Renal cortex interstitium (tissue), 11 donors: ENCODE measurements at regions not wholly inside any gene's neighbourhood (a gene's known extent, or its start where the extent isn't known, plus 50 kb on each side); places are given as distances from the start of the nearest gene placed in this dataset.

Source experiments
- DNase-seq, 11 donors: peaks; one replicate each; pipeline ENCODE4 v3.0.0-alpha.2; 2013; ENCODE audit warnings: low read depth in 9 of 11, low spot score in 4 of 11; ENCODE audit errors: extremely low read depth in 1 of 11

DNA sequence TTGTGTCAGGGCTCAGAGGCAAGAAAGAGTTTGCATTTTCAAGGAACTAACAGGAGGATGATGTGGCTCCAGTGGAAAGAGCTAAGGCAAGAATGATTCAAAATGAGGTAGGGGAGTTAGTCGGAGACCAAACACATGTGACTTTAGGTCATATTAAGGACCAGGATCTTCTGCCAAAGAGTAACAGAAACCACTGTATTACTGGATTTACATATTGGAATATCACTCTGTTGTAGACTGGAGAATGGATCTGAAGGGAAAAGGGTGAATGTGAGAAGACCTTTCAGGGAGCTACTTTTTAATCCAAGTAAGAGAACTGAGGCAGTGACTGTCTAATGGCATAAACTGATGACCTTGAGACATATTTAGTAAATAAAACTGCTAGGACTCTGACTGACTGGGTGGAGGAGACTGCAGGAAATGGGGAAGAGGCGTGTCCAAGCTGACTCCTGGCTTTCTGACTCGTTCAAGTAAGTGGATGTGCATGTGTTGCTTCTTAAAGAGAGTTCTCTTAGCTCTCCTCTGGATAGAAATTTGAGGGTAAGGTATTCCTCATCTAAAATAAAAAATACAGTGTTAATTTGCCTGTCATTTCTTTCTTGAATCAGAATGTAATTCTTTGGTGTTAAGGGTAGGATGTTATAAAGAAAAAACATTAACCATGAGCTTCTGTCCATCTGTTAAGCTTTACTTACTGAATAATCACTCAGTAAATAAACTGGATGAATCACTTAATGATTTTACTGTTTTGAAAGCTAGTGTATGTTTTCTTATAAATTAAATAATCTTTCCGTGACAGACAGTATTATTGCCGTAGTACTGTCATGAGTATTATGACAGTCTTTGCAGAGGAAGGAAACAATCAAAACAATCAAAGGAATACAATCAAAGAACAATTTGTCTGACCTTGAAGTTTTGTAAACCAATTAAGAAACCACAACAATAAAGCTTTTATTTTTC lies 58.3 kb upstream of the CFAP20DC start:
- DNase-seq: no peak

DNA sequence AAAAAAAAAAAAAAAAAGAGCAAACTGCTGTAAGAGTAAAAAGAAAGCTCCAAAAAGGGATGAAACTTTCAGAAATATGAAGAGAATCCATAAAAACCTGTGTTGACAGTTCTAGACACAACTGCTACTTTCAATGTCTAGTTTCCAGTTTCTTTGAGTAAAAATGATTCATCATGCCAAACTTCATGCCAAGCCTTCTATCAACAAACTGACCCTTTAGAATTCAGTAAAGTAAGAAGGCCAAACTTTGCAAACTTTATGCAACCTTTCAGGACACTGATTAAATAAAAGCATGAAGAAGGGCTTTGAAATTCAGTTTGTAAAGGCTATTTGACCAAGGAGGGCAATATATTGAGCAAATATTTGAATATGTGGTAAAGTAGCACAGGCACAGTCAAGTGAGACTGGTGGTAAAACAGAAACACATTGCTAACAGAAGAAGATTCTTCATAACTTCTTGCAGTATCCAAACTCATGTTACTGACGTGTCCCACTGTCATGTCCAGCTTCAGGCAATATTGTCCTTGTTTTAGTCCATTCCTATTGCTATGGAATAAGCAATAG lies 56.3 kb upstream of the CFAP20DC start:
- DNase-seq: no peak

DNA sequence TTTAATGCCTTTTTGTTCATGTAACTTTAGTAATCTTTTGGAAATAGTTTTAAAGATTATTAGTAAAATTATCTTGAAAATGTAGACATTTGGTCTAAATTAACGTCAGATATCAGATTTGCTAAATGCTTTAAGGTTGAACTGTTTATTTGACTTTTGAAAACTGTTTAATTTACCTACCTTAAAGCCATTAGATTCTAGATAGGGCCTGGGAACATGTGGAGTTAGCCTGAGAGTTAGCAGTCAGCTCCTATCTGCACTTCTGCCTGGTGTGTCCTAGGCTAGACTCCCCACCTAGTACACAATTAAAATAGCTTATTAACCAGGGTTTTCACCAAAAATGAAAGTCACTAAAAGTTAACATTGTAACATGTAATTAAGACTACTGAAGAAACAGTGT lies 53.7 kb upstream of the CFAP20DC start:
- no peak for DNase-seq

DNA sequence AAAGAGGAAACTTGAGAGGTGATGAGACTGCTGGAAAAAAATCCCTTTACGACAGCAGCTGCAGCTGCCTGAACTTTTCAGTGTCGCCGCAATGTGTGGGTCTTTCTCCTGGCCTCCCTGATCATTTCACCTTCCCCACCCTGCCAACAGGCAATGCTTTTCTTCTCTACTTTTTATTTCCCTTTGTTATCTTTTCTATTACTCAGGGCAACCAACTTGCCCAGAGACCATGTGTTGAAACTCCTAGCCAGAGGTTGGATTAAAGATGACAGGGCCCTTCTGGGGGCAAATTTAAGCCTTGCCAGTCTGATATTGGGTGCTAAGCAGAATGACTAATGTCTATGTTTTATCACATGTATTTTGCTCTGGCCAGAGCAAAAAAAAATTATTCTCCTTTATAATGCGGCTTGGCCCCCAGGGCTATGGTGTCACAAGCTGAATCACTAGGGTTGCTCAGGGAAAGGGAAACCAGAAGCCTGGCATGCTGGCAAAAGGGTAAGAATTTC lies 51.5 kb upstream of the CFAP20DC start:
- DNase-seq: no peak
